WERI-Rb-1 (cell line): ENCODE measurements at regions not wholly inside any gene's neighbourhood (a gene's known extent, or its start where the extent isn't known, plus 50 kb on each side); places are given as distances from the start of the nearest gene placed in this dataset.
"Not testable (repeated sequence)": the region's sequence is repeated elsewhere in the genome, so short reads cannot be mapped to it uniquely, and the experiment has no call there.

Experiments used
- DNase-seq: peaks from one replicate; pipeline ENCODE4 v3.0.0-alpha.2; 2020
- H3K27ac ChIP-seq: fragments of 250-450 bp; sonication (Bioruptor Pico); 2 replicates; pipeline ENCODE4 v1.5.1; 2020; ENCODE audit warnings: mild to moderate bottlenecking, moderate library complexity
- H3K27me3 ChIP-seq: fragments of 250-450 bp; sonication (Bioruptor Pico); 2 replicates; pipeline ENCODE4 v1.5.1; 2021; ENCODE audit warnings: mild to moderate bottlenecking, low read depth, moderate library complexity; ENCODE audit not compliant: insufficient read depth, severe bottlenecking
- H3K36me3 ChIP-seq: fragments of 250-450 bp; sonication (Bioruptor Pico); 2 replicates; pipeline ENCODE4 v1.5.1; 2020; ENCODE audit warnings: mild to moderate bottlenecking, moderate library complexity
- H3K4me3 ChIP-seq: 2 replicates; pipeline ENCODE4 v1.5.1; 2011; ENCODE audit warnings: low read depth, mild to moderate bottlenecking, control low read depth, low read length
- H3K9me3 ChIP-seq: fragments of 250-450 bp; sonication (Bioruptor Pico); 2 replicates; pipeline ENCODE4 v1.5.1; 2021; ENCODE audit warnings: mild to moderate bottlenecking, moderate library complexity; ENCODE audit not compliant: severe bottlenecking
- CTCF ChIP-seq: IDR thresholded peaks from 2 replicates; pipeline ENCODE4 v1.5.1; 2011; ENCODE audit warnings: low read depth, mild to moderate bottlenecking, control low read depth, inconsistent platforms, low read length

GRCh38 chr1:25171013-25171412 is 61.3 kb downstream of the SYF2 start:
- not testable (repeated sequence) for H3K9me3 ChIP-seq, H3K36me3 ChIP-seq, H3K4me3 ChIP-seq, H3K27ac ChIP-seq, DNase-seq, H3K27me3 ChIP-seq

GRCh38 chr1:25170439-25170838 is 61.9 kb downstream of the SYF2 start:
- Histone ChIP-seq H3K4me3 (no peak overlapping the region), H3K27ac (no peak overlapping the region), H3K27me3 (no peaks in the 10 kb centered on the region), H3K9me3 (no peaks in the 10 kb centered on the region), H3K36me3 (no peaks in the 10 kb centered on the region)
- no peak for TF ChIP-seq CTCF
- no peak for DNase-seq

DNA sequence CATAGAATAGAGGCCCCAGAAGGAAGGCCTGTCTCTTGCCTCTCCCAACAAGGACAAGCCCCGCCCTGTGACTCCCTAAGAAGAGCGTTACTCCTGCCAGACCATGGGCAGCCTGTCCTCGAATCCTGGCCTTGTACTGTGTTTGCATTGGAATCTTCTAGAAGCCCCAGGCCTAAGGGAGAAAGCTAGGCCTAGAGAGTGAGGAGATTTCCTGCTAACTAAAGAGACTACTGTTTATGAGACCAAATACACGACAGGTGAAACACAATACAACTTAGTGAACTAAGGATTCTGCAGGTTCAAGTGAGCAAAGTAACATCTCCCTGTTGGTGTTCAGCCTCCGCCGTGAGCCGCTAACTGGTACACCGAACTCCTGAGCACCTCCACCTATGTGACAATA is 62.7 kb downstream of the SYF2 start:
- H3K9me3 ChIP-seq = no peaks in the 10 kb centered on the region
- H3K27ac ChIP-seq = no peak overlapping the region
- H3K4me3 ChIP-seq = no peak overlapping the region
- no peaks in the 10 kb centered on the region for H3K27me3 ChIP-seq
- no peak for TF ChIP-seq CTCF
- no peaks in the 10 kb centered on the region for H3K36me3 ChIP-seq
- DNase-seq = no peak

- TF ChIP-seq CTCF = no peak
- H3K27ac ChIP-seq = no peak overlapping the region
- no peaks in the 10 kb centered on the region for H3K9me3 ChIP-seq
- DNase-seq = no peak
- H3K36me3 ChIP-seq = no peaks in the 10 kb centered on the region
- no peak overlapping the region for H3K4me3 ChIP-seq
- no peaks in the 10 kb centered on the region for H3K27me3 ChIP-seq
Observed at GRCh38 chr1:25169168-25169567, 63.1 kb downstream of the SYF2 start.

DNA sequence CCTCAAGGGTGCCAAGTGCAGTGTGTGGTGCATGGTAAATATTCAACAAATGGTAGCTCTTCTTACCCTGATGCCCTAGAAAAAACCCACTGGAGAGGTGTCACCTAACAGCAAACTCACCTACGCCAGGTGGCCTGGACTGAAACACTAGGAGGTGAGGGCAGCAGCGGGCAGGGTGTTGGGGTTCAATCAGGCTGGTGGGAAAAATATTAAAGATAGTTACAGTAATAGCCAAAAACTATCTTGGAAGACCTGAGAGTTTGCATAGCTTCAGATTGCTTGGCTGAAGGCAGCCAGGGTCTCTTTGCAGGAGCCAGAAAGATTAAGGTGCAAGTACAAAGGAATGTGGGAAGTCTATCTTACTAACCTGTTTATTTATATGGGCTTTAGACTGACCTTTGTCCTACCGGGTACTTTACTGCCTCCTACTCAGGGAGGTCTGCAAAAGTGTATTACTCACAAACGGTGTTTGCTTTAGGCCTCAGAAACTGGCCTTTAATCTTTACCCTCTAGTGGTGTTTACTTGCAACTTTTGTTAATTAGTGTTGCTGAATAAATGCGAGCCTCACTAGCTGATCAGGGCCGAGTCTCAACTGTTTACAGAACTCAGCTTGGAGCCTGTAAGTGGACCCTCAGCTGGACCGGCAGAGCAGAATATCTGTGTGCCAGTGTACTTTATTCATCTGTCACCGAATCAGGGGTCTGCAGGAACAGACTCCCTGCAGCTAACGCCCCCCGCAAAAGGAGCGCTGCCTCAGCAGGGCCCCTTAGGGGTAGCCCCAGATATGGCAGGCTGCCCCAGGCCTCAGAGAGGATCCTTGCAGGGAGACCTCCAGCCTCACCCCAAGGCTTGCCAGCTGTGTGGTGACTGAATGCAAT is 63.9 kb downstream of the SYF2 start:
- Histone ChIP-seq H3K9me3 (no peaks in the 10 kb centered on the region), H3K27ac (no peak overlapping the region), H3K36me3 (no peaks in the 10 kb centered on the region), H3K27me3 (no peaks in the 10 kb centered on the region), H3K4me3 (no peak overlapping the region)
- peak; percentile 21; the same call in 1 of the 2 replicates for TF ChIP-seq CTCF
- no peak for DNase-seq

GRCh38 chr1:25167269-25168192 is 64.8 kb downstream of the SYF2 start:
- Histone ChIP-seq H3K36me3 (no peaks in the 10 kb centered on the region), H3K9me3 (no peaks in the 10 kb centered on the region), H3K4me3 (no peak overlapping the region), H3K27ac (no peak overlapping the region), H3K27me3 (no peaks in the 10 kb centered on the region)
- no peak for TF ChIP-seq CTCF
- no peak for DNase-seq
